DND-41 (cell line): ENCODE measurements at regions not wholly inside any gene's neighbourhood (a gene's known extent, or its start where the extent isn't known, plus 50 kb on each side); places are given as distances from the start of the nearest gene placed in this dataset.

Experiments
- CTCF ChIP-seq: IDR thresholded peaks from 2 replicates; pipeline ENCODE4 v1.5.1; 2012; ENCODE audit warnings: borderline replicate concordance, low read length, moderate library complexity, mild to moderate bottlenecking; ENCODE audit not compliant: poor library complexity, severe bottlenecking; ENCODE audit errors: extremely low read depth
- EZH2 ChIP-seq: IDR thresholded peaks from 3 replicates; pipeline ENCODE4 v1.6.1; 2012; ENCODE audit warnings: borderline replicate concordance, low read depth, mild to moderate bottlenecking, moderate library complexity, low read length, inconsistent platforms; ENCODE audit not compliant: severe bottlenecking

DNA sequence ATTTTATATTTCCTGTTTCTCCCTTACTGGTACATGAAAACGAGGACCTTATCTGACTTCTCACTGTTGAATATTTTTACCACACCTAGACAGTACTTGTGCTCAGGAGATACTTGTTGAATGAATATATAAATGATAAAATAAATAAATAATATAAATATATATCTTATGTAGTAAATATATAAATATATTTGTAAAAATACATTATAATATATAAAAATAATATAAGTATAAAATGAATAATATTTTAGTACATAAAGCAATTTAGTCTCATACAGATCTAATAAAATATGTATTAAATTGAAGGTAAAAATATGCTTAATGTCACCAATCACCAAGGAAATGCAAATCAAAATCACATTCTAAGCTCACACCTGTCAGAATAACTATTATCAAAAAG, 360.6 kb downstream of the EFNA5 start:
- no peak for TF ChIP-seq CTCF
- TF ChIP-seq EZH2, result no peak
